ENCODE measurements at regions not wholly inside any gene's neighbourhood (a gene's known extent, or its start where the extent isn't known, plus 50 kb on each side); places are given as distances from the start of the nearest gene placed in this dataset.

- no peak for DNase-seq
These were observed 268.1 kb downstream of the BUD13 start for GRCh38 chr11:116504541-116505297.

DNA sequence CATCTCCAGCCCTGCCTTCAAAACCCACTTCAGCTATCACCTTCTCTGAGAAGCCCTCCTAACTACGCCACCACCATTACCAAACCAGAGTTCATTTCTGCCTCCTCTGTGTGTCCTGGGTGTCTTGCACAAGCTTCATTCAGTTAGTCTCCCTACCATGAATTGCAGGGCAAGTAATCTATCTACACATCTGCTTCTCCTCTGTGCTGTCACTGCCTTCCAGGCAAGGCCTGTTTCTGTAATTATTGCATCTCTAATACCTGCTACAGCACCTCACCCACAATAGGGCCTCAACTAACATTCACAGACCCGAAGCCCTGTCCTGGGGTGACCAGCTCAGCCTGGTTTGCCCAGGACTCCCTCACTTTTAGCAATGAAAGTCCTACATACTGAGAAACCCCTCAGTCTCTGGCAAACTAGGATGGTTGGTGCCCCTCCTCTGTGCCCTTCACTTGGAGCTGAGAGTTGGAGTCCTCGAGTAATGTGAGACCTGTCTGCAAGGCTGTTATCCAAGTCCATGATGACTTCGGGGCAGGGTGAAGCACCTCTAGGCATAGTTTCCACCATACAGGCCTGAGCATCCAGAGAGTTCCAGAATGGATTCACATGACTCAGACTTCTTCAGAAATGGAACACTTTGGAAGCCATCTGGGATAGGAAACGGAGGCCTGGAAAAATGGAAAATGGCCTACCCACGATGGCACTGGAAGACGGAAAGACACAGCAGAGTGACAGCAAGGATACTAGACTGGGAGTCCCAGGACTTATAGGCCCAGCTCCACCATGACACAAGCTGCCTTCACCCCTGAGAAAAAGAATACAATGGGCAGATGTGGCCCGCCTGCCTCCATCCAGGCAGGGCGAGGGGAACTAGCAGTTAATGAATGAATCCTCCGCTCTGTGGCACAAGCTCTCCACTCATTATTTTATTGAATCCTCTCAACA is 269.3 kb downstream of the BUD13 start:
- no peak for DNase-seq

GRCh38 chr11:116502641-116503061 is 270.1 kb downstream of the BUD13 start:
- DNase-seq, result no peak

GRCh38 chr11:116501728-116502127 is 271.1 kb downstream of the BUD13 start:
- no peak for DNase-seq

DNA sequence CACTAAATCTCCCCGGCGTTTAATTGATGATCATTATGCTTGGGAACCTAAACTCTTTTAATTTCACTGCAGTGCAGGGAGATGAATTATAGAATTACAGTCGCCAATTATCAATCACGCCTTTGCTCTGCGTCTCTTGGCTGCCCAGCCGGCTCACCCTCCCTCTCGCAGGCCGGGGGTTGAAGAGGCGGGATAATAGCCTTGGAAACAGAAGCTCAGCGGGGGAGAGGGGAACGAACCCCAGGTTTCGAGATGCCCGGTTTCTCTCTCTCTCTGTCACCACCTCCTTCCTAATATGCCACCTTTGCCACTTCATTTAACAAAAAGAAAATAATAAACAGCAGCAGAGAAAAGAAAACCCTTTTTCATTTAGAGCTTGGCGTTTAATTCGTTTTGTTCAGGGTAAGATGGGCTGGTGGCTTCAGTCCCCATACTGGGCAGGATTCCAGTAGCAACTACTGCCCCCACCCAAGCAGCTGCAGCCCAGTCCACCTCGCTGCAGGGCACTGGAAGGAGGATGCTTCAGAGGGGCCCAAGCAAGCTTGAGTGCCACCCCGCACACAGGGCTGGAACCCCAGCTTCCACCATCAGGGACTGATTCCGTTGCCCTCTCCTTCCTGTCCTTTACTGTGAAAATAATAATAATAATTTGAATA is 271.7 kb downstream of the BUD13 start:
- no peak for DNase-seq

DNA sequence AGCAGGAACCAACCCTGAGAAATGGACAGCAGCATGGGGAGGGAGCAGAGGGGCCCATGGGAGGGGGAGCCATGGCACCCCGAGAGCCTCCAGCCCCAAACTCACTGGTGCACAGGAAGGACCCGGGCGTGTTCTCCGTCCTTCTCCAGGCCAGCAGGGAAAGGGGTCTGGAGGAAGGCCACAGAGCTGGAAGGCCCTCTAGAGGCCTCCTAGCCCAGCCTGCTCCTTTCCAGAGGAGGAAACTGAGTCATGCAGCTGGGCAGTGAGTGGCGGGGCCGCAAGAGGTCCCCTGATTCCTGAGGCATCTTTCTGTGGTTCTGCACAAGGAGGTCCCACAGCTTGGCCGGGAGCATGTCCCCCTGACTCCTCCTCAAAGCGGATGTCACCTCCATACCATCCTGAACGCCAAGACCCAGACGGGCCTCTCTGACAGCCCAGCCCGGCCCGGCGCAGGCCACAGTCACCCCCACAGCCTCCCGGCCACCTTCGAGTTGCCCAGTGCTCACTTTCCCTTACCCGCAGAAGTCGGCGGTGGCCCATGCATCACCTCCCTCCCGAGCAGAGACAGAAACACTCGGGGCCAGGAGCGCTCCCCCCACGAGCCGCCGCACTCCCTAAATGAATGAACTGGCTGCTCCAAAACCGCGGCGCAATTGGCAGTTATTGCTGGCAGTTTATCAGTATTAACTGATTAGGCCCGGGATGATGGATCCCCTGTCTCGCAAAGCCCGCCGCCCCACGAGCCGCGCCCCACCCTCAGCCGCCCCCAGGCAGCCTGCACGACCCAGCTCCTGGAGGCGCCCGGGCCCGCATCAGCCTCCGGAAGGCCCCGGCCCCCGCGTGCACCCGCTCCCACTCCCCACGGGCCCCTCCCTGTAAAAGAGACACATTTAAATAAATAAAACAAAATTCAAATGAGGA is 272.5 kb downstream of the BUD13 start:
- no peak for DNase-seq

DNA sequence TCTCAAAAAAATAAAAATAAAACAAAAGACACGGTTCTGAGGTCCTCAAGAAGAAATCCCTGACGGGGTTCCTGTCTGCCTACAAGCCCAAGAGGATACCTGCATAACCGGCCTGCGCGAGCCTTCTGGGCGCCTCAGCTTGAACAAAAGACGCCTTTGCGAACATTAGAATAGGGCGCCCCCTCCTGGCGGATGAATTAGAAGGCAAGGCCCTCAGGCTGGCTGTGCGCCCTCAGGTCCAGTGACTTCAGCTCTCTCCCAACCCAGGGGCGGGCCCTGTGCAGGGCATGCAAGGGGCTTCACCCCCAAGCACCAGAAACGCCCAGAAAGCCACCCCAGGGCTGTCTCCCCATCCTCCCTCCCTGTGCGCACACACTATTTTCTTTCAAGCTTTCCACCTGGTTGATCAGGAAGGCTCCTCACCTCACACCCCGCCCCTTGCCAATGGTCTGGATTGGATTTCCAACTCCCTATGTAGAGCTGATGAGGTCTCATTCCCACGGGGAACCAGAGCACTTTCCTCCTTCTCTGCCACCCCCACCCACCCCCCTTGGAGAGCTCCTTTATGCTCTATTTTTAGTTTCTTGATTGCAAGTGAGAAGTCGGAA is 273.3 kb downstream of the BUD13 start:
- DNase-seq, result peak; percentile 69

- no peak for DNase-seq
These were observed 274.6 kb downstream of the BUD13 start for GRCh38 chr11:116498161-116498560.

- DNase-seq, result no peak
These were observed 280.2 kb downstream of the BUD13 start for GRCh38 chr11:116492600-116492999.

- DNase-seq, result no peak
These were observed 283.9 kb downstream of the BUD13 start for GRCh38 chr11:116488836-116489389.

DNA sequence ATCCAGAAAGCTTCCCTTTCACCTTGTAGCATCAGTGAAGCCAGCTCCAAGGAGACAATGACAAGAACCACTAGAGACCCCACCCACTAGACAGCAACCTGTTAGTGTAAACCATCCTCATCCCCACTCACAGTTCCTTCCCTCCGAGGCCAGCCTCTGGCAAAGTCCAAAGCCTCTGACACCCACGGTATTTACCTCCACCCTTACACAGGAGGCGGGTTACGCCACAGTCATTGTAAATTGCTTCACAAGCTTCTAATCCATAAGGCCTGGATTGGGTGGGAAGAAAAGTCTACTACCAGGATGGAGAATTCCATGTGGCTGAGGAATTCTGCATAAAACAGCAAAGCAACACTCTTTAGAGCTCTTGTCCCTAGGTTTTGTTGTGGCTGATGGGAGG is 287.4 kb downstream of the BUD13 start:
- DNase-seq, result no peak

GRCh38 chr11:116482716-116483115 is 290.1 kb downstream of the BUD13 start:
- no peak for DNase-seq

GRCh38 chr11:116481126-116481675 is 291.6 kb downstream of the BUD13 start:
- DNase-seq, result no peak

GRCh38 chr11:116478669-116479668 is 293.8 kb downstream of the BUD13 start:
- DNase-seq, result no peak

GRCh38 chr11:116478205-116478604 is 294.6 kb downstream of the BUD13 start:
- no peak for DNase-seq

- no peak for DNase-seq
These were observed 298.9 kb downstream of the BUD13 start for GRCh38 chr11:116473790-116474346.

GRCh38 chr11:116473206-116473769 is 299.5 kb downstream of the BUD13 start:
- DNase-seq, result no peak

- no peak for DNase-seq
These were observed 300.1 kb downstream of the BUD13 start for GRCh38 chr11:116472651-116473050.
